ENCODE measurements at regions not wholly inside any gene's neighbourhood (a gene's known extent, or its start where the extent isn't known, plus 50 kb on each side); places are given as distances from the start of the nearest gene placed in this dataset.
A peak's percentile ranks its signal among the peaks of the same experiment; 100 is the strongest.

- DNase-seq, result no peak
These were observed 51.9 kb upstream of the DBX2 start for GRCh38 chr12:45102818-45103217.

GRCh38 chr12:45105996-45106395 lies 55.1 kb upstream of the DBX2 start:
- DNase-seq, result no peak

GRCh38 chr12:45112306-45112705 lies 61.4 kb upstream of the DBX2 start:
- no peak for DNase-seq

GRCh38 chr12:45121224-45121623 lies 70.3 kb upstream of the DBX2 start:
- DNase-seq, result no peak

- peak; percentile 6 to 58 for DNase-seq
These were observed 72.0 kb upstream of the DBX2 start for GRCh38 chr12:45122768-45123380.

GRCh38 chr12:45124485-45125155 lies 73.7 kb upstream of the DBX2 start:
- DNase-seq, result no peak

GRCh38 chr12:45125997-45126396 lies 75.1 kb upstream of the DBX2 start:
- no peak for DNase-seq

GRCh38 chr12:45128637-45129036 lies 77.7 kb upstream of the DBX2 start:
- no peak for DNase-seq

GRCh38 chr12:45130881-45131281 lies 80.0 kb upstream of the DBX2 start:
- DNase-seq, result peak; percentile 31 to 62

GRCh38 chr12:45131506-45131905 lies 80.6 kb upstream of the DBX2 start:
- DNase-seq, result no peak

- no peak for DNase-seq
These were observed 77.3 kb upstream of the ANO6 start for GRCh38 chr12:45138609-45139008.

- DNase-seq, result no peak
These were observed 67.9 kb upstream of the ANO6 start for GRCh38 chr12:45148006-45148405.

- DNase-seq, result no peak
These were observed 67.3 kb upstream of the ANO6 start for GRCh38 chr12:45148619-45149018.

- DNase-seq, result no peak
These were observed 50.6 kb upstream of the ANO6 start for GRCh38 chr12:45165284-45165683.

GRCh38 chr12:45166056-45166455 lies 49.8 kb upstream of the ANO6 start:
- no peak for DNase-seq
